ENCODE measurements at regions not wholly inside any gene's neighbourhood (a gene's known extent, or its start where the extent isn't known, plus 50 kb on each side); places are given as distances from the start of the nearest gene placed in this dataset.

DNA sequence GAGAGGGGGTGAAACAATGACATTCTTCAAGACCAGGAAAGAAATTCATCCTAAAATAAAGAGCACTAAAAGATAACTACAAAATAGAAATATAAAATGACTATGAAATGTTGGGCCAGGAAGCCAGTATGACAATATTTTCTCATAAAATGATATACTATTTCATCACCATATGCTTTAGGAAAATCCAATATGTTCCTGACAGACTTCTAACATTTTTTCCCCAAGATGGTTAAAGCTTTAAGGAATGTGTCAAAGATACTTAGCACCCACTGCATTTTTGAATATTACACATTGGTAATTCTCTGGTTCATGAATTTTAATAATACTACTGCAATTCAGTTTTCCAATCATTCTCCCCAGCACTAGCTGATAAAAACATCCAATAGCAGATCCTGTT is 87.7 kb upstream of the PLEKHG7 start:
- DNase-seq = no peak

DNA sequence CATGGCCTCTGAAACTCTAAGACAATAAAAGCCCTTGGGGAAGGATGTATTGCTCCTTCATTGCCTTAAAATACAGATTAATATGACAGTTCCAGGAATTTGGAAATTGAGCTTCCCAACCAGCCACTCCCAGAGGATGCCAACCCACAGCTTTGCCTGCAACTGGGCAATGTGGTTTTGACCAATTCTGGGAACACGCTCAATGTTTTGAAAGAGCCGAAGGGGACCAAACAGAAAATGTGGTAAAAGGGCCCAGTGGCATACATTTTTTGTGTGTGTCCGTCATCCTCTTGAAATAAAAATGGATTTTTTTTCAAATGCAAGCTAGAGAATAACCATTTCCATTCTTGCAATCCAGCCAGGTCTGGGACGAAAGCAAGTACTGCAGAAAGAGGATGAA is 88.3 kb upstream of the PLEKHG7 start:
- no peak for DNase-seq

- DNase-seq = no peak
Observed at GRCh38 chr12:92614001-92614400, 88.8 kb upstream of the PLEKHG7 start.

DNA sequence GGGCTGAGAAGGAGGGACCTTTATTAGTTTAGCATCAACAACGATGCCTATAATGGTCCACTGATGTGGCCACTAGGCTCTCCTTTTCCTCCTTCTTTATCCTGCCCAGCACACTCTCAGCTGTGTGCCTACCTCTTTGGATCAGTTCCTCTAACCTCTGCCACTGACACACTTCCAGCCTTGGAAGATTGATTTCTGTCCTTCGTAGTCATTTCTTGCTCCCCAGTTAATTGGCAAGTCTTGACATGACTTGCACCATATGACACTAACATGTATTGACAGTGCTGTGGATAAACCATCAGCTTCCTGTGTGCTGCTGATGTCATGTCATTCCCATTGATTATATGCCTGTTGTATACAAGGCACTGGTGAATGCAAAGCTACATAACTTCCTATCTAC is 90.2 kb upstream of the PLEKHG7 start:
- no peak for DNase-seq

DNA sequence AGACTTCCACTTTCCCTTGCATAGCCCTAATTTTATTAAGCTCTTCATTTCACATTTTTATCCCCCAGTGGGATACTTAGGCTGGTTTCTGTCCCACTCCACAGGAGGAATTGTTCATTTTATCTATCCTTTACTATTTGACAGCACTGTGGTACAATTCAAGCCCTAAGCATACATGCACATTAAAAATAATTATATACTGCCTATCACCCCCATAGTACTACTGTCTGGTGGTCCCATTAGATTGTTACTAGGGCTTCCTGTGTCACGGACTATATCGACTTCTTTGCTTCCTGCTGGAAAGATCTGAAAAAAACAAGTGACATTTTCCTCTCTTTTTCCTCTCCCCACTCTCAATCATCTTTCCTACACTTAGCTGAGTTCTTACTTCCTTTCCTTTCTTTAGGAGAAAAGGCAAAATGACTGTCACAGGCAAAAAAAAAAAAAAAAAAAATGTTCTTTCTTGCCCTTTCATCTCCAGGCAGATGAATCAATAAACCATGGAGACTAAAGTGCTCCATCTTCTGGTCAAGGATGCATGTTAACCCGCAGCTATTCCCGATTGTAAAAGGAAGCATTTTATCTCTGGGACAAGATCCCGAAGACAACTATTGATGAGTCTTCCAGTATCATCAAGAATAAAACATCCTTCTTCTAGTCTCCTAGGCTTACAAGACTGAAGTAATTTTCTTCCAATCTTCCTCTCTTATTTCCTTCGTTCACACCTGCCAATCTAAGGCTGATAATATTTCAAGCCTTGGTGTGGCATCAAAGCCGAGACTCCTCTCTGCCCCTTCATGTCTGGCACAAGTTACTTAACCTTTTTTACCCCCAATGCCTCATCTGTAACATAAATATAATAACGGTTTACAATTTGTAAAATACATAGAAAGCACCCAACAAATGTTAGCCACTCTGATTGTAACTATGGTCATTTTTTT is 94.4 kb upstream of the PLEKHG7 start:
- DNase-seq = peak in 1 of 56 donors; percentile 2

- DNase-seq = no peak
Observed at GRCh38 chr12:92606956-92607355, 95.8 kb upstream of the PLEKHG7 start.

DNA sequence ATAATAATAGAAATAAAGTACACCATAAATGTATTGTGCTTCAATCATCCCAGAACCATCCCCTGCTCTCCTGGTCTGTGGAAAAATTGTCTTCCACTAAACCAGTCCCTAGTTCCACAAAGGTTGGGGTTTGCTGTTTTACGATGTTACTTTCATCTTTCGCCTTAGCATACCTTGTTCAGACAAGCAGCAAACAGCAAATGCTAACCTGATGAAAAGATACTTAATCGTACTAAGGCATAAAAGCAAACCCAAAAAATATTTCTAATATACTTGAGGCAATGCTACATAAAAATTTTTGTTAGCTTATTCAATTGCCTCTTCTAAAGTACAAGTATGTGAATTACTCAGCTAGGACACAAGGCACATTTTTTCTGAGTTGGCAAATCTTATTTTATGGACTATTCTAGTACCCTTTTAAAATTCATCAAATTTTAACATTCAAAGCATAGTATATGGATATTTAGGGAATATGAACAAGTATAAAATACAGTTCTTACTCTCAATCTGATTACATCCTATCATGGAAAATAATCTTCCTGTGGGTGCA is 97.1 kb upstream of the PLEKHG7 start:
- no peak for DNase-seq

DNA sequence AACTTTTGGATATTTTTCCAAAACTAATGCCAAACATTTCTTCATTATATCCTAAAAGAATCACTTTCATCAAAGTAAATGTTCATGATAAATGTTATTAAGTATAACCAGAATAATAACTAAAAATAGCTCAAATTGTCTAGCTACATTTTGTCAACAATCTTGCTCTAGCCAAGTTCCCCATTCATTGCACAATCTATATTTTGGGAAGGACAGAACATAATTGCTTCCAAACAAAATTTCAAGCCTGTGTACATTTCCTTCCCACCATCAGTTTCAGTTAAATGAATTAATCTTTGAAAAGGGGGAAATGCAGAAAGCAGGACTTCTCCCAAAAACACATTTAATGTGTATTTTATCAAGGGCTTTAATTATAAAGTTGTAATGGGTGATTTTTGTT is 98.0 kb upstream of the PLEKHG7 start:
- no peak for DNase-seq

DNA sequence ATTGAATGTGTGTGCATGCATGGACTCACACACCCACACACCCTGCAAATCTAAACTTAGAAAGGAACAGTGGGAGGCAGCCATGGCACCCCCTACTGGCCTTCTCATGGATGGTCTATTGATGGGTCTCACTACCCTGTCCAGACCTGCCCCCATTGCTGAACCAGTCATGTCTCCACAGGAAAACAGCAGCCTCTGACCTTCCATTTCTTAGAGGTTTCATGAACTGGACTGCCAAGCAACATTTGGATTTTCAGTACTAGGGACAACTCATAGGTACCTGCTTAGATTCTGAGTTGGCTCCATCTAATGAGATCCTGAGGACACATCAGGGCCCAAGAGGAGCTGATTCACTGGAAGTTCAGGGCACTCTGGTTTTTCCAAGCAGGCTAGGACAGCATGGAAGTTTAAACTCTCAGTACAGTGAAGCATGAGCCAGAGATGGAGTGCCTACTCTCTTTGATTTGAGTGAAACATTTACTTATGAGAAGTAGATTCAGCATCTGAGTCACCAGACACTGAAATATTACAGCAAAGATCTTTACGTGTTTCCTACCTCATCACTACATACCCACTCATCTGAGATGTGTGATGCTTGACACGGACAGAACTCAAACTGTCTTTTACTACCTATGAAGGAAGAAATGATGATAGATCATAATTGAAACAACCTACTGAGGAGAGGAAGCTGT is 98.9 kb upstream of the PLEKHG7 start:
- DNase-seq = no peak

DNA sequence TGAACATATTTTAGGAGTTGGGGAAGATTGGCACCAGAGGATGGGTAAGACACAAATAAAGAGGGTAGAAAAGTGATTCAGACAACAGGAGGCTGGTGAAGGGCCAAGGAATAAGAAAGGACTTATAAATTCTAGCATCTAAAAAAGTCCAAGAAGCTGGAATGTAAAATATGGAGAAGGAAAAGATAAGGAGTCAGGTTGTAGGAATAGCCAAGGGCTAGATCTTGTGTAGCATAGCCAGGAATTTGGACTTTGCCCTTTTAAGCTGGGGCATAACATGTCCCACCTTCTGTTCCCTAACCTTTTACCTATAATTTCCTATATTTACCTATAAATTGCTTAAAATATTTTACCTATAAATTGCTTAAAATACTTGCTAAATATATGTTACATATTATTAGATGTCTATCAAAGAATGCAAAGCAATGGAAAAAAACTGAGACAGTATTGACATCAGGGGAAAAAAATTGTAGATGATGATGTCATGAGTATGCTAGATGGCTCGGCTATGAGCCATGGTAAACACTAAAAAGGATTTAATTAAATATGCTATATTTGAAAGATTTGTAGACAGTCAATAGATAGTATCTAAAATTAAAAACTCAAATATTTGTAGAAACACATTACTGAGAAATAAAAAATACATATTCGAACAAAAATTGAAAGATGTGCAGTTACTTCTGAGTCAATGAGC is 99.7 kb upstream of the PLEKHG7 start:
- DNase-seq = no peak

DNA sequence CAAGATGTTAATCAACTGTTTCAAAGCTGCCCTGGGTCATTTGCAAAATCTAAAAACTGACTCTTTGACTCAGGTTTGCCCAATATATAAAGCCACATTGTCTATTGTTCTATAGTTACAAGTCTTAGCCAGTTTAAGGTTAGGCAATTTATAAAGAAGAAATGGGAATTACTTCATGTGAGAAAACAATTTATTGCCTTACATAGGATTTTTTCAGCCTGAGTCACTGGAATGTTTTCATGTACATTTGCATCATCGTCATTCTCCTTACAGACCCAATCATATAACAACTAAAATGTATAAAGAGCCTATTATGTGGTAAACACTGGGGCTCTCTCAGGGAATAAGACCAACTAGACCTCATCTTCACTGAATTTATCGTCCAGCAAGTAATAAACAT is 100.3 kb upstream of the PLEKHG7 start:
- no peak for DNase-seq

DNA sequence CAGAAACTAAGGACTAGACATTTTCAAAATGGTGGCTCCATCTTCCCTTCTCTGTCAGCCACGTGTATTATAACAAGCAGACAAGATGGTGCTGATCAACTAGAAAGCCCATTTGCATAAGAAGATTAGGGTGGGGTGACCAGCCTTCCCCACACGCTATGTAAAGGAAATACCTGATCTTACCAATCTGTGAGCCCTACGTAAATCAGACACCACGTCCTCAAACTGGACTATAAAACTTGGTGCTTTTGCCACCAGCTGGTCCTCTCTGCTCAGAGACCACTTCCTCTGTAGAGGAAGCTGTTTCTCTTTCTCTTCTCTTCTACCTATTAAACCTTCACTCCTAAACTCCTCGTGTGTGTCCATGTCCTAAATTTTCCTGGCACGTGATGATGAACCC is 101.1 kb upstream of the PLEKHG7 start:
- DNase-seq = no peak

GRCh38 chr12:92601176-92601575 is 101.6 kb upstream of the PLEKHG7 start:
- no peak for DNase-seq

- no peak for DNase-seq
Observed at GRCh38 chr12:92600052-92600451, 102.7 kb upstream of the PLEKHG7 start.

DNA sequence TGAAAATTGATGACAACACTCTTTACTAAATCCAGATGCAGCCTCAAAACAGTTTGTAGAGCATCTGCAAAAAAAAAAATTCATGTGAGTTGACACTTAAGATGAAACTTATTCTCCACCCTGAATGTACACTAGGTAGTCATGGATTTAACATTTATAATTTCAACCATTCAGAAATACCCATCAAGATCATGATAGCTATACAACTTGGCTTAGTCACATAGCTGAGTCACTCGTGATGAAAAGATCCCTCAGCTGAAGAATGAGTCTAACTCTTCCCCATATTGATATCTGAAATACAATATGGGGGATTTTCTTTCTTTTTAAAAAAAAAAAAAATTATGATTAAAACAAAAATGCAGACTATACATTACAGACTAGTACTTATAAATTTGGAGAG is 104.8 kb upstream of the PLEKHG7 start:
- no peak for DNase-seq

DNA sequence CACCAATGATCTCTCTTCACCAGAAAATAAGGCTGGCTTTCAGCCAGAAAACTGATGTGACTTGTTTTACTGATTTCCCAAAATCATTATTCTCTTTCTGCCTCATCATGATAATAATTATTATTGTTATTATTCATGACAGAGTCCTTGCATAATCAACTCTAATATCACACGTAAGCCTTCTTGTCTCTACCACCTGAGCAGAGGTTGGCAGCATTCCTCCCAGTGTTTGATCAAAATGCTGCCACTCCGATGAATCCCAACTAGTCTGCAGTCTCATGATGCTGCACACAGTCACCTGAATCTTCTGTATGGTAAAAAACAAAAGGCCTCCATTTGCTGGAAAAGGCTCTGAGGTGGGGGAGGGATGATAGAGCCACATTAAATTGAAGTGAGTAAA is 105.7 kb upstream of the PLEKHG7 start:
- DNase-seq = no peak

DNA sequence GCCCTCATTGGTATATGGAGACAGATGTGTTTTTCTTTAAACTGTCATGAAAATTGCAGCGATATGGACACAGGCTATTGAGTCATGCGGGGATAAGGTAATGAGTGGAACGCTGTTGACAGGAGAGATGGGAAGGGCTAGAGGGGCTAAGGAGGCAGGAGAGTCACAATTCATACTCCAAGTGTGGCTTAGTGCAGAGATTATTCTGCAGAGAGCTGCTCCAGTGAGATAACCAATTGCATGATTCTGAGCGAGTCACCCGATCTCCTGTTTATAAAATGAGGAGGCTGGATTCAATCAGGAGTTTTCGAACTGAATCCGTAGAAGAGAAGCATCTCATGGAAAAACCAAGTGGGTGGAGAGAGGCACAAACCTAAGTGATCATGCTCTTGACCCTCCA is 106.4 kb upstream of the PLEKHG7 start:
- no peak for DNase-seq

DNA sequence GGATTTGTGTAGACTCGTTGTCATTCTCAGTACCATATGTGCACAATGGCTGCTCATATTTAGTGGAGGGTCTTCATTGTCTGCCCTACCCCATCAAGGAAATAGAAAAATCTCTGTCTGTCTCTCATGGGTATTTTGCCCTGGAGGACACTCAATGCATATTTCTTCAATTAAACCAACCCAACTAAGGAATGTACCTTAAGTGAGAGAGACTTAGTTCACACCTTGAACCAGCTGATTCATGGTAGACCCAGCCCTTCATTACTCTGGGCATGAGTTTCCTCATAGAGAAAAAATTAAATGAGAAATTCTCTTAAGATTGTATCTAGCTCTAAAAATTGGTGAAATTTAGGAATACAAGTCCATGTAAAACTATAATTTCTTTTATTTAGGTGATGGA is 107.1 kb upstream of the PLEKHG7 start:
- no peak for DNase-seq

GRCh38 chr12:92593734-92594402 is 108.9 kb upstream of the PLEKHG7 start:
- DNase-seq = peak in 3 of 56 donors; percentile 1 to 31 (median 9)

DNA sequence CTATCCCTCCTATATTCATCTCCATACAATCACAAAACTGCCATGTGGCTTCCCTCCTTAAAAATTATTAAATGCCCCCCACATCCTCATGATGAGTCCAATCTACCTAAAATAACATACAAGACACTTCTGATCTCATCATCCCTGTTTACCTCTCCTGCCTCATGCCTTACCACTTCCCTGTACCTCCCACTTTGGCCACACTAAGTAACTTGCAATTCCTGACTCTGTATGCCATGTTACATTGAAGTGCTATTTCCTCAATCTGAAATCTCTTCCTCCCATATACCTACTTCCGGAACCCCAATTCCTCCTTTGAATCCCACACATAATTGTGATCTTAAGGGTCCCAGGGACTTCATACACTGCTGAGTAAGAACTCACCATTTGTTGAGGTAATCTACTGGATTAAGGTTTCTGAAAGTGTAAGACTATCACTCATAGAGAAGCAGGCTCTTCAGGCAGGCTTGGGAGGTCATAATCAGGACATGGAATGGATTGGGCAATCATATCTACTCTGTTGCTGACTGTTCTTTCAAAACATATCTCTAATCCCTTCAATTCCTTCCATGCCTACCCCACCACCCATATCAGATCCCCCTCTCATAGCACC is 117.6 kb upstream of the PLEKHG7 start:
- no peak for DNase-seq

GRCh38 chr12:92583910-92584309 is 118.9 kb upstream of the PLEKHG7 start:
- no peak for DNase-seq
